ENCODE measurements at regions not wholly inside any gene's neighbourhood (a gene's known extent, or its start where the extent isn't known, plus 50 kb on each side); places are given as distances from the start of the nearest gene placed in this dataset.

GRCh38 chr2:83471655-83472054 lies 987.4 kb downstream of the SUCLG1 start:
- DNase-seq, result peak in 2 of 3 donors; percentile 59 to 65
- no peak for ATAC-seq (ENCODE audit: insufficient read depth, low FRiP score)
- Histone ChIP-seq H3K27ac (ENCODE audit: low read depth in 1 of 2, low read length in 1 of 2) (no peak overlapping the region), H3K27me3 (ENCODE audit: control insufficient read depth in 3 of 3, insufficient read depth in 3 of 3, low read length in 2 of 3) (no peaks in the 10 kb centered on the region), H3K9ac (ENCODE audit: insufficient read depth in 1 of 2, low read length in 2 of 2) (no peak overlapping the region), H3K4me1 (ENCODE audit: control insufficient read depth in 5 of 5, insufficient read depth in 5 of 5, low read length in 5 of 5) (peaks cover 0 to 7% (median 0%) of the 10 kb centered on the region in 5 donors), H3K4me3 (no peak overlapping the region), H3K9me3 (ENCODE audit: control insufficient read depth in 4 of 4, insufficient read depth in 3 of 4, low read length in 3 of 4) (peaks cover 0 to 5% (median 0%) of the 10 kb centered on the region in 4 donors), H3K36me3 (ENCODE audit: control insufficient read depth in 4 of 4, insufficient read depth in 4 of 4, low read length in 4 of 4) (no peaks in the 10 kb centered on the region)
- no peak for TF ChIP-seq CTCF (IDR thresholded peaks at IDR 0.05; ENCODE audit: control extremely low read depth, extremely low read depth)
- 52 to 68% methylated on average over 1 of the region's 1 CpG for WGBS, 2 donors

GRCh38 chr2:83470928-83471327 lies 988.2 kb downstream of the SUCLG1 start:
- no peaks in the 10 kb centered on the region for H3K36me3 ChIP-seq (ENCODE audit: control insufficient read depth in 4 of 4, insufficient read depth in 4 of 4, low read length in 4 of 4)
- peaks cover 0 to 5% (median 0%) of the 10 kb centered on the region in 4 donors for H3K9me3 ChIP-seq (ENCODE audit: control insufficient read depth in 4 of 4, insufficient read depth in 3 of 4, low read length in 3 of 4)
- no peak for TF ChIP-seq CTCF (IDR thresholded peaks at IDR 0.05; ENCODE audit: control extremely low read depth, extremely low read depth)
- ATAC-seq (ENCODE audit: insufficient read depth, low FRiP score), result no peak
- H3K4me1 ChIP-seq (ENCODE audit: control insufficient read depth in 5 of 5, insufficient read depth in 5 of 5, low read length in 5 of 5), result peaks cover 0 to 7% (median 0%) of the 10 kb centered on the region in 5 donors
- no peaks in the 10 kb centered on the region for H3K27me3 ChIP-seq (ENCODE audit: control insufficient read depth in 3 of 3, insufficient read depth in 3 of 3, low read length in 2 of 3)
- H3K9ac ChIP-seq (ENCODE audit: insufficient read depth in 1 of 2, low read length in 2 of 2), result no peak overlapping the region
- no peak for DNase-seq
- no peak overlapping the region for H3K27ac ChIP-seq (ENCODE audit: low read depth in 1 of 2, low read length in 1 of 2)
- no peak overlapping the region for H3K4me3 ChIP-seq

- 77 to 88% methylated on average over 1 of the region's 1 CpG for WGBS, 2 donors
These were observed 994.6 kb downstream of the SUCLG1 start for GRCh38 chr2:83464444-83464843.

More at GRCh38 chr2:83464444-83464843, 994.6 kb downstream of the SUCLG1 start:
- Histone ChIP-seq H3K9ac (ENCODE audit: insufficient read depth in 1 of 2, low read length in 2 of 2) (no peak overlapping the region), H3K36me3 (ENCODE audit: control insufficient read depth in 4 of 4, insufficient read depth in 4 of 4, low read length in 4 of 4) (no peaks in the 10 kb centered on the region), H3K4me1 (ENCODE audit: control insufficient read depth in 5 of 5, insufficient read depth in 5 of 5, low read length in 5 of 5) (no peaks in the 10 kb centered on the region), H3K4me3 (no peak overlapping the region), H3K9me3 (ENCODE audit: control insufficient read depth in 4 of 4, insufficient read depth in 3 of 4, low read length in 3 of 4) (no peaks in the 10 kb centered on the region), H3K27me3 (ENCODE audit: control insufficient read depth in 3 of 3, insufficient read depth in 3 of 3, low read length in 2 of 3) (no peaks in the 10 kb centered on the region), H3K27ac (ENCODE audit: low read depth in 1 of 2, low read length in 1 of 2) (no peak overlapping the region)
- no peak for TF ChIP-seq CTCF (IDR thresholded peaks at IDR 0.05; ENCODE audit: control extremely low read depth, extremely low read depth)
- ATAC-seq (ENCODE audit: insufficient read depth, low FRiP score) (no peak), DNase-seq (no peak)
